ENCODE measurements at regions not wholly inside any gene's neighbourhood (a gene's known extent, or its start where the extent isn't known, plus 50 kb on each side); places are given as distances from the start of the nearest gene placed in this dataset.

DNA sequence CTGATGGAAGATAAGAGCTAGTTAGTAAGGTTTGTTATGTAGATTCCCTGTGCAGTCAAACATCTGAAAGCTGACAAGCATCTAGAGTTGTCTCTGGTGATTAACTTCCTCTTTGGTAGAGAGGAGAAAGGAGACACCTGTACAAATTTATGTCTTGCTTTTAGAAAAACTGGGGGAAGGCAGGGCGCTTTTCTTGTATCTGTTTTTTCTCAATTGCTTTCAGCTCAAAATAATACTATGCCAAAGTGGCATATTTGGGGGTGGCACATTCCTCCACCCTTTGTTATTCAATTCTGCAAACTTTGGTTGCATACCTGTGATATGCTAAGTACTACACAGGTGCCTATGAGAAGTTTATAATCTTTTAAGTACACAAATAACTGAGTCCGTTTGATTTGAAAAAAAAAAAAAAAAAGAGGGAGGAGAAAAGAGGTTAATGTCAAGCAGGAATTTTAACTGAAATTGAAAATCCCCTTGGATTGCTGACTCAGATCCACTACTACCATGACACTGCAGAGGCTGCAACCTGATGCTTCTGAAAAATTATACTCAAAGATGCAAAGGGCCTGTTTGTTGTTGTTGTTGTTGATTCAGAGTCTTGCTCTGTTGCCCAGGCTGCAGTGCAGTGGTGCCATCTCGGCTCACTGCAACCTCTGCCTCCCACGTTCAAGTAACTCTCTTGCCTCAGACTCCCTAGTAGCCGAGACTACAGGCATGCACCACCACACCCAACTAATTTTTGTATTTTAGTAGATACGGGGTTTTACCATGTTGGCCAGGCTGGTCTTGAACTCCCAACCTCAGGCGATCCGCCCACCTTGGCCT is 164.8 kb upstream of the NBEA start:
- Mint-ChIP-seq H3K4me3 (no peak overlapping the region), H3K4me1 (no peaks in the 10 kb centered on the region), H3K27me3 (no peaks in the 10 kb centered on the region), H3K36me3 (ENCODE audit: low read depth) (no peaks in the 10 kb centered on the region), H3K27ac (peak overlapping the region; percentile 27)
- H3K9me3 ChIP-seq (ENCODE audit: control insufficient read depth, low read length, poor library complexity, severe bottlenecking): no peaks in the 10 kb centered on the region
- ATAC-seq: no peak
- no peak for DNase-seq

DNA sequence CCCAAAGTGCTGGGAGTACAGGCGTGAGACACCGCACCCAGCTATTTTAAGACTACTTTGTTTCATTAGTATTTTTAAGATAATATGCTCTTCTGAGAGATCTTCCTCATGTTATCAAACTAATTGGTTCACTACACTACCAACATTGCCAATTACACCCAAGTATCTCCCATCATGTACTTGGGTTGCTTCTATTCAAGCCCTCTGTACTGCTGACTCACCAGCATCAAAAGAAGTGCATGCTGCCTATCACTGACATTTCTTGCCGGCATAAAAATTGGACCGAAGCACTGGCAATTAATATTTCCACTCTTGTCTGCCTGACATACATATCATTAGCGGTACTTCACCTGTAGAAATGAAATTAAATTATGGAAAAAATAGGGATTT is 164.2 kb upstream of the NBEA start:
- H3K4me3 Mint-ChIP-seq: no peak overlapping the region
- H3K4me1 Mint-ChIP-seq: no peaks in the 10 kb centered on the region
- H3K27me3 Mint-ChIP-seq: no peaks in the 10 kb centered on the region
- H3K36me3 Mint-ChIP-seq (ENCODE audit: low read depth): no peaks in the 10 kb centered on the region
- H3K27ac Mint-ChIP-seq: no peak overlapping the region
- no peak for DNase-seq
- no peaks in the 10 kb centered on the region for H3K9me3 ChIP-seq (ENCODE audit: control insufficient read depth, low read length, poor library complexity, severe bottlenecking)
- ATAC-seq: no peak

DNA sequence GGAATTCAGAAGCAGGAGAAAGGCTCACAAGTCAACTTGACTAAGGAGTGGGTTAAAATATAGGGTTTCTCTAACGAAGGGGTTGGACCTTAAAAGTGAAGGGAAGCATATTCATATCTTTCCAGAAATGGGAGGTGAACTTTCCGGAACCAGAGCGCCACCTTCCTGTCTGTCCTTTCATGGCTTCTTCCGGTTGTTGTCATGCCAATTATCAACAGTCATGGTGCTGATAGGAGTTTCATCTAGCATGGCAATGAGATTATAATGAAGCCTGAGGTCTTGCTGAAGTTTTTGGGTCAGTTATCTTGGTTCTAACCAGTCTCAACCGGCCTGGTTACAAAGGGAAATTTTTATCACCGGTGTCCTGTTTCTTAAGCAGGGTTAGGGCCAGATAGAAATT is 162.9 kb upstream of the NBEA start:
- no peak overlapping the region for H3K27ac Mint-ChIP-seq
- no peaks in the 10 kb centered on the region for H3K9me3 ChIP-seq (ENCODE audit: control insufficient read depth, low read length, poor library complexity, severe bottlenecking)
- H3K4me3 Mint-ChIP-seq: no peak overlapping the region
- H3K27me3 Mint-ChIP-seq: no peaks in the 10 kb centered on the region
- H3K36me3 Mint-ChIP-seq (ENCODE audit: low read depth): no peaks in the 10 kb centered on the region
- ATAC-seq (no peak), DNase-seq (no peak)
- no peaks in the 10 kb centered on the region for H3K4me1 Mint-ChIP-seq

DNA sequence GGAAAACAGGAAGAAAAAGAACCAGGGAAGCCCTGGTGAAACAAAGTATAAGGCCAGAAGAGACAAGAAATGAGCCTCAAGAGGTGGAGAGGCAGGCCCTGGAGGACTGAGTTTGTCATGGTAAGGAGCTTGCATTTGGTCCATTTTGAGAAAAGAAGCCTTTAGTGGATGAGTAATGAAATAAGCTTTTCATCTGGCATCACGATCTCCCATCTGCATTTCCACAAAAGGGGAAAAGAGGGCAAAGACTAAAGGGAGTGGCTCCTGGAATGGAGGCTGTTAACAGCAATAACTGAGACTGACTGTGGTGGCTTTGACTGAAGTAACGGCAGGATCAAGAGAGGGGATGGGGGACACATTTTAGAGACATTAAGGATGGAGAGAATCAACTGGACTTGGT is 148.8 kb upstream of the NBEA start:
- DNase-seq (no peak), ATAC-seq (no peak)
- H3K27ac Mint-ChIP-seq: no peak overlapping the region
- H3K4me1 Mint-ChIP-seq: no peaks in the 10 kb centered on the region
- H3K4me3 Mint-ChIP-seq: no peak overlapping the region
- H3K9me3 ChIP-seq (ENCODE audit: control insufficient read depth, low read length, poor library complexity, severe bottlenecking): no peaks in the 10 kb centered on the region
- H3K27me3 Mint-ChIP-seq: no peaks in the 10 kb centered on the region
- H3K36me3 Mint-ChIP-seq (ENCODE audit: low read depth): no peaks in the 10 kb centered on the region

DNA sequence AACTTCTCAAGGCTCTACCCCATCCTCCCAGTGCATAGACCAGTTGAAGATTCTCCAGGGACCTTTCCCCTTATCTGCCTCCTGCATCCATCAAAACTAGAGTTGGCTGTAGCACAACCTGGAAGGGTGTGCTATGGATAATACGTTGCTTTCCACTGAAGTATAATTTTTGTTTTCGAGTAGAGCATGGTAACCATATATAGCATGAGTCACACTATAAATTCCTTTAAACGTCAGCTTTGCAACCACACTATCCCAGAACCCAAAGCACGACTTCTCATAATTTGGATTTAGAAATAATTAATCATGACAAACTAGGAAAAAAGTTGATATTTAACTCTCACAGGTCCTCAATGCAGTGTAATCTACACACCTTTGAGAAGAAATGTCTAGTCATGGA is 138.3 kb upstream of the NBEA start:
- ATAC-seq (no peak), DNase-seq (no peak)
- Mint-ChIP-seq H3K27me3 (no peaks in the 10 kb centered on the region), H3K4me3 (no peak overlapping the region), H3K4me1 (no peaks in the 10 kb centered on the region), H3K36me3 (ENCODE audit: low read depth) (no peaks in the 10 kb centered on the region), H3K27ac (no peak overlapping the region)
- no peaks in the 10 kb centered on the region for H3K9me3 ChIP-seq (ENCODE audit: control insufficient read depth, low read length, poor library complexity, severe bottlenecking)

DNA sequence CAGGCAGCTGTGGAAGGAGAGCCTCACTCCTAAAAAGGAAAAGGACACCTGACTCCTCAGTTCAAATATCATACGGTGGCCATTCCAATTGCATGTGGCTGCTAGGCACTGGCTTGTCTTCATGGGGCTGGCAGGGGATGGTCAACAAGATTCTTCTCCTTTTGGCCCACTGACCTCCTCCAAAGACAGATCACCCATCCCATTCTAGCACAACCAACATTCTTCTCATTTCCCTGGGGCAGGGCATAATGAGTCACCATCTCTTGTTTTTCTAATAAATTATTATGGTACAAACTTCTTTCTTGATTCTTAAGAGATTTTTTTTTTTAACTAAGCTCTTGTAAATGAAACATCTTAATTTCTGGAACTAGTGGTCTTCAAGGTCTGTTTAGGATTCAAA is 136.7 kb upstream of the NBEA start:
- no peak overlapping the region for H3K4me3 Mint-ChIP-seq
- no peaks in the 10 kb centered on the region for H3K4me1 Mint-ChIP-seq
- no peaks in the 10 kb centered on the region for H3K36me3 Mint-ChIP-seq (ENCODE audit: low read depth)
- no peaks in the 10 kb centered on the region for H3K9me3 ChIP-seq (ENCODE audit: control insufficient read depth, low read length, poor library complexity, severe bottlenecking)
- H3K27ac Mint-ChIP-seq: no peak overlapping the region
- ATAC-seq (no peak), DNase-seq (no peak)
- no peaks in the 10 kb centered on the region for H3K27me3 Mint-ChIP-seq

DNA sequence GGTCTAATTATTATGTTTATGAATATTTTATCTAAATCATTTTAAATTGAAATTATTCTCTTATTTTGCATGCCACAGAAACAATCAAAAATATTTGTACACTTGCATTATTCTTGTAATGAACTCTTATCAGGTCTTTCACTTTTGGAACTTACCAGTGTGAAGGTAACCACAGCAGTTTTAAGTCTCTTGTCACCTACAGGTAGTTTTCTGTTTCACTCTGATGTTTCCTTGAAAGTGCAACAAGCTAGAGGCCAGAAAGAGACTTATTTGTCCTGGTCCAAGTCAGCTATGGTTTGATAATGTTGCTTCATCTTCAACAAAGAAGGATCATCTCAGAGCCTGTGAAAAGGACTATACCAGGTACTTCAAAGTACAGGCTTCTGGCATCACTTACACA is 133.4 kb upstream of the NBEA start:
- ATAC-seq: no peak

DNA sequence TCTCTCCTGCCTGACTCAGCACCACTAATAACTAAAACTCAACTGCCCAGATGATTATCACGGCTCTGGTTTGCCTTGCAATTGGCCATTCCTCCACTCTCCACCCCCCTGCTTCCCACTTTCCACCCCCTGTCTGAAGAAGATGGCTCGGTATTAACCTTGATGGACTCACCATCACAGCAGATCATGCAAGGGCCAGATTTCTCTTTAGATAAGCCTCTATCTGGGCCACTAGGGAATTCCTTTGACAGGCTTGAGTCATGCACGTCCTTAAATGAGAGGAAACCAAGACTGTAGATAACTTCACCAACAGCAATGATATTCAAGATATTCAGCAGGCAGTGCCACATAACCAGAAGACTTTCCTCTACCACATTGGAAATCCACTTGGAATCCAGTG is 131.1 kb upstream of the NBEA start:
- Mint-ChIP-seq H3K4me1 (no peaks in the 10 kb centered on the region), H3K27me3 (no peaks in the 10 kb centered on the region), H3K27ac (no peak overlapping the region), H3K36me3 (ENCODE audit: low read depth) (no peaks in the 10 kb centered on the region), H3K4me3 (no peak overlapping the region)
- no peaks in the 10 kb centered on the region for H3K9me3 ChIP-seq (ENCODE audit: control insufficient read depth, low read length, poor library complexity, severe bottlenecking)
- no peak for DNase-seq
- no peak for ATAC-seq

More for the DNA sequence above, 133.4 kb upstream of the NBEA start:
- no peak for DNase-seq
- no peaks in the 10 kb centered on the region for H3K9me3 ChIP-seq (ENCODE audit: control insufficient read depth, low read length, poor library complexity, severe bottlenecking)
- no peak overlapping the region for H3K27ac Mint-ChIP-seq
- H3K4me3 Mint-ChIP-seq: no peak overlapping the region
- no peaks in the 10 kb centered on the region for H3K27me3 Mint-ChIP-seq
- no peaks in the 10 kb centered on the region for H3K4me1 Mint-ChIP-seq
- no peaks in the 10 kb centered on the region for H3K36me3 Mint-ChIP-seq (ENCODE audit: low read depth)

DNA sequence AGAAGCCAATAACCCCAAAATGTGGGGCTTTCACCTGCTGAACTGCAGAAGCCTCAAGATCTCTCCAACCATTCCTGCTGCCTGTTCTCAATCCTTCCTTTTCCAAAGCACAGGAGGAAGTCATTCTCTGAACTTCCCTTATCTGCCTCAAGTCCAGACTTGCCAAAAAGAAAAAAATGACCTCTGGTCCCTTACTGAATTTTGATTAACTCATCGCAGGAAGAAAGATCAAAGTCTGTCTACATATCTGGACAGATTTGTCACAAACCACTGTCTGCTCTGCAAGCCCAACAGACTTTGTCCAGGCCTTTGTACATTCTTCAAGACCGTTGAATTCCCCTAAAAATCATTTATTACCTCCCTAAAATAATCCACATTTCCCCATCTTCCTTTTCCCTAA is 126.5 kb upstream of the NBEA start:
- H3K9me3 ChIP-seq (ENCODE audit: control insufficient read depth, low read length, poor library complexity, severe bottlenecking): no peaks in the 10 kb centered on the region
- H3K4me1 Mint-ChIP-seq: no peaks in the 10 kb centered on the region
- no peak for DNase-seq
- no peak for ATAC-seq
- H3K36me3 Mint-ChIP-seq (ENCODE audit: low read depth): no peaks in the 10 kb centered on the region
- no peak overlapping the region for H3K27ac Mint-ChIP-seq
- H3K27me3 Mint-ChIP-seq: no peaks in the 10 kb centered on the region
- H3K4me3 Mint-ChIP-seq: no peak overlapping the region

DNA sequence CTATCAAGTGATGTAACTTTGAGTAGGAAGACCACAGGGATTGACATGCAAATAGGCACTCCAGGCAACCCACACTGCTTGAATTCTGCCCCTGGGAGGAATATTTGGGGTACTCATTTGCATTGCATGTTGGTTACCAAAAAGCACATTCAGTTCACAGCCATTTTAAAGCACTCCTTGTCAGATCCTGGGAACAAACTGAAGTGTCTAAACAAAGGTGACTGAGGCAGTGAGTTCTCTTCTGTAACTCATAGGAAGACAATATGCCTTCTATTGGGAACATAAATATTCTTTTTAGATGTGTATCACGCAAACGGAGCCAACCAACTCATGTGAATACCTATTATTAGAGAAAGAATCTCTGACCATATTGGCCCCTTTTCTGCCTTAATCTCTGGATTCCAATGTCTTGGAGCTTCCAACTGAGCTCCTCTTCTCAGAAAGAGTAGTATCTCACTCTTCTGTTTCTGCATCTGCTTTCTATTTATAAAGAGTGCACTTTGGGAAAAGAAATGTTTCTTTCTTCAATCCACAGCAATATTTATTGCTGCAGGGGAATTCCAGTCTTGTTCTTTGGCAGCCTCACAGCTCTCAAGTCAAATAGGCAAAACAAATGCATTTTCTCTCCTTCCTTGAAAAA is 125.7 kb upstream of the NBEA start:
- Mint-ChIP-seq H3K4me1 (no peaks in the 10 kb centered on the region), H3K27ac (no peak overlapping the region)

DNA sequence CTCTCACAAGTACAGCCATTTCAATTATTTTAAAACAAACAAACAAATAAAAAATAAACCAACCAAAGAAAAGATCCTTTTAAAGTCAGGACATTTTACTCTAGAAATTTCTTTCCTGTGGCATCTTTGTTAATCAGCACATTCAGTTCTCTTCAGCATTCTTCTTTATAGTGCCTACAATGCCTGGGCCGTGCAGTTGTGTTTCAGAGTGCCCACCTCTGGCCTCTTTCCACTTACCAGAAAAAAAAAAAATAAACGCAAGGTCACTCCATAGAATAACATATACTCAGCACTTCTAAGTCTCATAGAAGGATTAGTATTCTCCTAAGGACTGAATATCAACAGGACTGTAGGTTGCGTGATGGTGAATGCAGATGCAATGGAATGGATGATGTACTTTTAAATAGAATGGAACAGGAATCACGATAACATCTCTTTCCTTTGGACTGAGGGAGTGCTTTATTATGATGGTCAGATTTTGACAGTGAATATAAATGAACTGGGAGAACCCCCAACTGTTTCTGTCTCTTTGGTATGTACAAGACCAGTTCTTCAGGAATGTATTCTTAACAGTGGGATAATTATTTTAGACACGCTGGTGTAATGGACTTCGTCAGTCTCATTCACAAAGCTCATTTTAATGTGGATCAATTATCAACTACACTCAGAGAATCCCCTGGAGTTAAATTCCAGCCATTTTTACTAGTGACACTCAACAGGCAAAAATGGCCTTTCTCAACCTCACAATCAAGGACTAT is 125.0 kb upstream of the NBEA start:
- no peaks in the 10 kb centered on the region for H3K9me3 ChIP-seq (ENCODE audit: control insufficient read depth, low read length, poor library complexity, severe bottlenecking)
- Mint-ChIP-seq H3K4me3 (no peak overlapping the region), H3K27me3 (no peaks in the 10 kb centered on the region), H3K4me1 (no peaks in the 10 kb centered on the region), H3K36me3 (ENCODE audit: low read depth) (no peaks in the 10 kb centered on the region), H3K27ac (no peak overlapping the region)
- no peak for DNase-seq
- no peak for ATAC-seq

More for the DNA sequence above, 125.7 kb upstream of the NBEA start:
- H3K27me3 Mint-ChIP-seq: no peaks in the 10 kb centered on the region
- ATAC-seq (no peak), DNase-seq (no peak)
- H3K36me3 Mint-ChIP-seq (ENCODE audit: low read depth): no peaks in the 10 kb centered on the region
- no peaks in the 10 kb centered on the region for H3K9me3 ChIP-seq (ENCODE audit: control insufficient read depth, low read length, poor library complexity, severe bottlenecking)
- H3K4me3 Mint-ChIP-seq: no peak overlapping the region

DNA sequence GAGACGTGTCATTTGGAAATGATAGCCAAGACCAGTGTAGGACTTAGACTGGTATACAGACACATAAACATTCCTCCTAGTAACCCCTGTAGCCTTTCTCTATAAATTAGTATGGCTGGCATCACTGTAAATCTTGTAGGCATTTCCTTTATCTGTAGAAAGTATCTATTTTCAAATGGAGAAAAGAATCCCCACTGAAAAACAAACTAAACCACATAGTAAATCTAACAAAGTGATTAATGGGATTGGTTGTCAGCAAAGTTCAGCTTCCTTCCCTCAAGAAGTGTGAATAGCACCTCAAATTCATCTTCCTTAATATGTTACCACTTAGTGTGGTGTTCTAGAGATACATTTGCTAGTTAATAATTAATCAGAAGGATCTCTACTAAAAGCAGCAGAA is 119.4 kb upstream of the NBEA start:
- no peaks in the 10 kb centered on the region for H3K4me1 Mint-ChIP-seq
- H3K9me3 ChIP-seq (ENCODE audit: control insufficient read depth, low read length, poor library complexity, severe bottlenecking): no peaks in the 10 kb centered on the region
- DNase-seq: no peak

DNA sequence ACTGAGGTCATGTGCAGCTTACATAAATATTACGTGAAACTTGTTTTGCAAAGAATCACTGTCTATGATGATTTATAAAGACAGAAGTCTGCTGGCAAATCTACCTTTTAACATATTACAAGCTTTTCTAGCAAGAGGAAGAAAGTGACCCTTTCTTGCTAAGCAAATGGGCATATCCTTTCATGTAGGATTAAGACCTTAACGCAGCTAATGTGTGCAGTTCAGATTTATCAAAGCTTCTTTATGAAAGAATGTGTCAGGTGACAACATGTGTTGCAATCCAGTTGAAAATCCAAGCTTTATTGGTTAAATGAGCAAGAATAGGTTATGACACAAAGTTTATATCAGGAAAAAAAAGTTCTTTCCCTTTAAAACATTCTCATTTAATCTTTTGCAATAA is 115.6 kb upstream of the NBEA start:
- ATAC-seq (no peak), DNase-seq (no peak)
- H3K4me3 Mint-ChIP-seq: no peak overlapping the region
- no peaks in the 10 kb centered on the region for H3K4me1 Mint-ChIP-seq
- H3K9me3 ChIP-seq (ENCODE audit: control insufficient read depth, low read length, poor library complexity, severe bottlenecking): peaks cover 2% of the 10 kb centered on the region
- no peaks in the 10 kb centered on the region for H3K27me3 Mint-ChIP-seq
- H3K36me3 Mint-ChIP-seq (ENCODE audit: low read depth): no peaks in the 10 kb centered on the region
- H3K27ac Mint-ChIP-seq: no peak overlapping the region

More for the DNA sequence above, 119.4 kb upstream of the NBEA start:
- Mint-ChIP-seq H3K4me3 (no peak overlapping the region), H3K27ac (no peak overlapping the region), H3K27me3 (no peaks in the 10 kb centered on the region), H3K36me3 (ENCODE audit: low read depth) (no peaks in the 10 kb centered on the region)
- ATAC-seq: no peak

All from T-helper 17 cell (primary cell).